ENCODE measurements at regions not wholly inside any gene's neighbourhood (a gene's known extent, or its start where the extent isn't known, plus 50 kb on each side); places are given as distances from the start of the nearest gene placed in this dataset.

DNA sequence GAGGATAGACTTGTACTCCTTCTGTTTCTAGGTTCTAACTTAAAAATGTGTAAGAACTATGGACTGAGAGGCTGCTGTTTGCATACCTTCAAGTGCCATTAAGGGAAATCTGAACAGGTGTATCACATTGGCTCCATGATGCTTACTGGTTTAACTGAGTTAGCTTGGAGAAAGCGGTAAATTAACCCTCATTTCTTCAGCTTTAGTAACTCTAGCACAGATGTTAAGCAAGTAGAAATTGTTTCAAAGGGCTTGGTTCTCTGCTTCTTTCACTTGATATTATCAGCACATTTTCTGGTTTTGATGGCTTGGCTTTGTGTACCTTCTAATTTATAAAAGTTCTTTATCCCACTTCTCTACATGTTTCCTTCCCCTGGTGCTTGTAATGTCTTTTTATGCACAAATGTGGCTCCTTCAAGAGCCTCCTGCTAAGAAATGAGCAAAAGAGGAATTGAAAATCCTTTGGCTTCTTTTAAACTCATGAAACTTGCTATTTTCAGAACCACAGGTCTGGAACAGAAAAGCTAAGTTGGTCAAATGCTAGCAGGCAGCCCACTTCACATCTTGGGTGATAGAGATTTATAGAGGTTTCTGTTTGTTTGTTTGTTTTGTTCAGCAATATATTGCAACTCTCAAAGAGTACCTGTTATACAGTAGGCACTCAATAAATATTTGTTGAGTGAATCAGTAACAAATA, 249.9 kb upstream of the THUMPD2 start:
- Histone ChIP-seq H3K4me1 (ENCODE audit: insufficient read depth) (no peaks in the 10 kb centered on the region), H3K27me3 (ENCODE audit: insufficient read depth) (no peaks in the 10 kb centered on the region), H3K36me3 (ENCODE audit: insufficient read depth) (no peaks in the 10 kb centered on the region), H3K4me3 (no peak overlapping the region), H4K20me1 (replicated peaks; ENCODE audit: insufficient read depth) (no peaks in the 10 kb centered on the region), H2AFZ (no peak overlapping the region), H3K27ac (ENCODE audit: low read depth) (no peak overlapping the region), H3K9me2 (ENCODE audit: insufficient read depth) (no peaks in the 10 kb centered on the region; the same call in 1 of the 2 replicates), H3K4me2 (no peak overlapping the region), H3K79me2 (replicated peaks; ENCODE audit: insufficient read depth) (no peaks in the 10 kb centered on the region), H3F3A (replicated peaks; ENCODE audit: low read depth) (no peaks in the 10 kb centered on the region)
- Mint-ChIP-seq H3K4me1 (no peaks in the 10 kb centered on the region), H3K36me3 (ENCODE audit: low read depth) (peaks cover 6% of the 10 kb centered on the region; the same call in 2 of the 3 replicates), H3K4me3 (no peak overlapping the region), H3K27me3 (ENCODE audit: insufficient read depth, low read depth, poor library complexity) (no peaks in the 10 kb centered on the region), H3K27ac (no peak overlapping the region), H3K9me3 (peaks cover 16% of the 10 kb centered on the region)
- DNase-seq (ENCODE audit: low spot score) (no peak), ATAC-seq (no peak)
- TF ChIP-seq EZH2phosphoT487 (IDR thresholded peaks at IDR 0.05; ENCODE audit: unreplicated experiment), result no peak
- TF ChIP-seq JUNB (IDR thresholded peaks at IDR 0.05; ENCODE audit: unreplicated experiment), result no peak
- TF ChIP-seq, protein P1, sequence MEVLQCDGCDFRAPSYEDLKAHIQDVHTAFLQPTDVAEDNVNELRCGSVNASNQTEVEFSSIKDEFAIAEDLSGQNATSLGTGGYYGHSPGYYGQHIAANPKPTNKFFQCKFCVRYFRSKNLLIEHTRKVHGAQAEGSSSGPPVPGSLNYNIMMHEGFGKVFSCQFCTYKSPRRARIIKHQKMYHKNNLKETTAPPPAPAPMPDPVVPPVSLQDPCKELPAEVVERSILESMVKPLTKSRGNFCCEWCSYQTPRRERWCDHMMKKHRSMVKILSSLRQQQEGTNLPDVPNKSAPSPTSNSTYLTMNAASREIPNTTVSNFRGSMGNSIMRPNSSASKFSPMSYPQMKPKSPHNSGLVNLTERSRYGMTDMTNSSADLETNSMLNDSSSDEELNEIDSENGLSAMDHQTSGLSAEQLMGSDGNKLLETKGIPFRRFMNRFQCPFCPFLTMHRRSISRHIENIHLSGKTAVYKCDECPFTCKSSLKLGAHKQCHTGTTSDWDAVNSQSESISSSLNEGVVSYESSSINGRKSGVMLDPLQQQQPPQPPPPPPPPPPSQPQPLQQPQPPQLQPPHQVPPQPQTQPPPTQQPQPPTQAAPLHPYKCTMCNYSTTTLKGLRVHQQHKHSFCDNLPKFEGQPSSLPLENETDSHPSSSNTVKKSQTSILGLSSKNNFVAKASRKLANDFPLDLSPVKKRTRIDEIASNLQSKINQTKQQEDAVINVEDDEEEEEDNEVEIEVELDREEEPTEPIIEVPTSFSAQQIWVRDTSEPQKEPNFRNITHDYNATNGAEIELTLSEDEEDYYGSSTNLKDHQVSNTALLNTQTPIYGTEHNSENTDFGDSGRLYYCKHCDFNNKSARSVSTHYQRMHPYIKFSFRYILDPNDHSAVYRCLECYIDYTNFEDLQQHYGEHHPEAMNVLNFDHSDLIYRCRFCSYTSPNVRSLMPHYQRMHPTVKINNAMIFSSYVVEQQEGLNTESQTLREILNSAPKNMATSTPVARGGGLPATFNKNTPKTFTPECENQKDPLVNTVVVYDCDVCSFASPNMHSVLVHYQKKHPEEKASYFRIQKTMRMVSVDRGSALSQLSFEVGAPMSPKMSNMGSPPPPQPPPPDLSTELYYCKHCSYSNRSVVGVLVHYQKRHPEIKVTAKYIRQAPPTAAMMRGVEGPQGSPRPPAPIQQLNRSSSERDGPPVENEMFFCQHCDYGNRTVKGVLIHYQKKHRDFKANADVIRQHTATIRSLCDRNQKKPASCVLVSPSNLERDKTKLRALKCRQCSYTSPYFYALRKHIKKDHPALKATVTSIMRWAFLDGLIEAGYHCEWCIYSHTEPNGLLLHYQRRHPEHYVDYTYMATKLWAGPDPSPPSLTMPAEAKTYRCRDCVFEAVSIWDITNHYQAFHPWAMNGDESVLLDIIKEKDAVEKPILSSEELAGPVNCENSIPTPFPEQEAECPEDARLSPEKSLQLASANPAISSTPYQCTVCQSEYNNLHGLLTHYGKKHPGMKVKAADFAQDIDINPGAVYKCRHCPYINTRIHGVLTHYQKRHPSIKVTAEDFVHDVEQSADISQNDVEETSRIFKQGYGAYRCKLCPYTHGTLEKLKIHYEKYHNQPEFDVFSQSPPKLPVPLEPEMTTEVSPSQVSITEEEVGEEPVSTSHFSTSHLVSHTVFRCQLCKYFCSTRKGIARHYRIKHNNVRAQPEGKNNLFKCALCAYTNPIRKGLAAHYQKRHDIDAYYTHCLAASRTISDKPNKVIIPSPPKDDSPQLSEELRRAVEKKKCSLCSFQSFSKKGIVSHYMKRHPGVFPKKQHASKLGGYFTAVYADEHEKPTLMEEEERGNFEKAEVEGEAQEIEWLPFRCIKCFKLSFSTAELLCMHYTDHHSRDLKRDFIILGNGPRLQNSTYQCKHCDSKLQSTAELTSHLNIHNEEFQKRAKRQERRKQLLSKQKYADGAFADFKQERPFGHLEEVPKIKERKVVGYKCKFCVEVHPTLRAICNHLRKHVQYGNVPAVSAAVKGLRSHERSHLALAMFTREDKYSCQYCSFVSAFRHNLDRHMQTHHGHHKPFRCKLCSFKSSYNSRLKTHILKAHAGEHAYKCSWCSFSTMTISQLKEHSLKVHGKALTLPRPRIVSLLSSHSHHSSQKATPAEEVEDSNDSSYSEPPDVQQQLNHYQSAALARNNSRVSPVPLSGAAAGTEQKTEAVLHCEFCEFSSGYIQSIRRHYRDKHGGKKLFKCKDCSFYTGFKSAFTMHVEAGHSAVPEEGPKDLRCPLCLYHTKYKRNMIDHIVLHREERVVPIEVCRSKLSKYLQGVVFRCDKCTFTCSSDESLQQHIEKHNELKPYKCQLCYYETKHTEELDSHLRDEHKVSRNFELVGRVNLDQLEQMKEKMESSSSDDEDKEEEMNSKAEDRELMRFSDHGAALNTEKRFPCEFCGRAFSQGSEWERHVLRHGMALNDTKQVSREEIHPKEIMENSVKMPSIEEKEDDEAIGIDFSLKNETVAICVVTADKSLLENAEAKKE (CRISPR knock-in tag; IDR thresholded peaks at IDR 0.05), result no peak
- TF ChIP-seq, protein P2, sequence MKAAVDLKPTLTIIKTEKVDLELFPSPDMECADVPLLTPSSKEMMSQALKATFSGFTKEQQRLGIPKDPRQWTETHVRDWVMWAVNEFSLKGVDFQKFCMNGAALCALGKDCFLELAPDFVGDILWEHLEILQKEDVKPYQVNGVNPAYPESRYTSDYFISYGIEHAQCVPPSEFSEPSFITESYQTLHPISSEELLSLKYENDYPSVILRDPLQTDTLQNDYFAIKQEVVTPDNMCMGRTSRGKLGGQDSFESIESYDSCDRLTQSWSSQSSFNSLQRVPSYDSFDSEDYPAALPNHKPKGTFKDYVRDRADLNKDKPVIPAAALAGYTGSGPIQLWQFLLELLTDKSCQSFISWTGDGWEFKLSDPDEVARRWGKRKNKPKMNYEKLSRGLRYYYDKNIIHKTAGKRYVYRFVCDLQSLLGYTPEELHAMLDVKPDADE (IDR thresholded peaks at IDR 0.05), result no peak
- no peak for TF ChIP-seq POLR2AphosphoS5 (IDR thresholded peaks at IDR 0.05; ENCODE audit: low read depth)

Measured in GM23338 (cell line).